HUES64 (cell line): ENCODE measurements at regions not wholly inside any gene's neighbourhood (a gene's known extent, or its start where the extent isn't known, plus 50 kb on each side); places are given as distances from the start of the nearest gene placed in this dataset.

Source experiments
- H3K27ac ChIP-seq: 2 replicates; pipeline ENCODE4 v1.7.0; 2013; ENCODE audit warnings: low read depth, low read length, inconsistent platforms
- H3K27me3 ChIP-seq: 2 replicates; pipeline ENCODE4 v1.6.1; 2013; ENCODE audit warnings: mild to moderate bottlenecking, low read length; ENCODE audit not compliant: insufficient read depth
- H3K36me3 ChIP-seq: 2 replicates; pipeline ENCODE4 v1.6.1; 2013; ENCODE audit warnings: mild to moderate bottlenecking, low read length; ENCODE audit not compliant: insufficient read depth
- H3K4me1 ChIP-seq: 2 replicates; pipeline ENCODE4 v1.6.1; 2013; ENCODE audit warnings: mild to moderate bottlenecking, low read length, moderate library complexity; ENCODE audit not compliant: insufficient read depth
- H3K4me3 ChIP-seq: 2 replicates; pipeline ENCODE4 v1.5.1; 2013; ENCODE audit warnings: mild to moderate bottlenecking, low read length, moderate library complexity
- H3K9ac ChIP-seq: 2 replicates; pipeline ENCODE4 v1.6.1; 2013; ENCODE audit warnings: mild to moderate bottlenecking, low read depth, low read length
- H3K9me3 ChIP-seq: 2 replicates; pipeline ENCODE4 v1.6.1; 2013; ENCODE audit warnings: low read depth, low read length; ENCODE audit not compliant: insufficient read depth
- WGBS: fragments of 150-250, 120-280 bp; methylation state at CpG from one replicate; pipeline ENCODE4 v1.1.7; 2013; ENCODE audit warnings: missing lambda C conversion rate; 5-methylcytosine and 5-hydroxymethylcytosine counted together

GRCh38 chr9:88766778-88767503 is 224.3 kb upstream of the S1PR3 start:
- no peaks in the 10 kb centered on the region for H3K36me3 ChIP-seq
- H3K27ac ChIP-seq: no peak overlapping the region
- H3K9ac ChIP-seq: no peak overlapping the region
- 89% methylated on average over 4 of the region's 4 CpGs for WGBS
- H3K4me3 ChIP-seq: no peak overlapping the region
- H3K9me3 ChIP-seq: no peaks in the 10 kb centered on the region
- no peaks in the 10 kb centered on the region for H3K27me3 ChIP-seq
- H3K4me1 ChIP-seq: no peaks in the 10 kb centered on the region

GRCh38 chr9:88767504-88767790 is 223.8 kb upstream of the S1PR3 start:
- H3K9ac ChIP-seq: no peak overlapping the region
- no peaks in the 10 kb centered on the region for H3K9me3 ChIP-seq

GRCh38 chr9:88772575-88772974 is 218.7 kb upstream of the S1PR3 start:
- Histone ChIP-seq H3K36me3 (no peaks in the 10 kb centered on the region), H3K9me3 (no peaks in the 10 kb centered on the region), H3K9ac (no peak overlapping the region), H3K27me3 (no peaks in the 10 kb centered on the region), H3K27ac (no peak overlapping the region), H3K4me3 (no peak overlapping the region), H3K4me1 (no peaks in the 10 kb centered on the region; the same call in 1 of the 2 replicates)
- 88% methylated on average over 3 of the region's 3 CpGs for WGBS

More at GRCh38 chr9:88767504-88767790, 223.8 kb upstream of the S1PR3 start:
- no peaks in the 10 kb centered on the region for H3K36me3 ChIP-seq
- no peak overlapping the region for H3K4me3 ChIP-seq
- no peak overlapping the region for H3K27ac ChIP-seq
- no peaks in the 10 kb centered on the region for H3K27me3 ChIP-seq
- no peaks in the 10 kb centered on the region for H3K4me1 ChIP-seq

- 96% methylated on average over 4 of the region's 5 CpGs for WGBS
- no peak overlapping the region for H3K9ac ChIP-seq
- H3K36me3 ChIP-seq: no peaks in the 10 kb centered on the region
- no peaks in the 10 kb centered on the region; the same call in 1 of the 2 replicates for H3K4me1 ChIP-seq
- H3K27me3 ChIP-seq: no peaks in the 10 kb centered on the region
- no peaks in the 10 kb centered on the region for H3K9me3 ChIP-seq
- H3K27ac ChIP-seq: no peak overlapping the region
- no peak overlapping the region for H3K4me3 ChIP-seq
These were observed 218.1 kb upstream of the S1PR3 start for GRCh38 chr9:88773126-88773525.

- Histone ChIP-seq H3K9me3 (no peaks in the 10 kb centered on the region), H3K36me3 (no peaks in the 10 kb centered on the region), H3K4me1 (no peaks in the 10 kb centered on the region; the same call in 1 of the 2 replicates), H3K4me3 (no peak overlapping the region), H3K27me3 (no peaks in the 10 kb centered on the region), H3K9ac (no peak overlapping the region), H3K27ac (no peak overlapping the region)
- WGBS: 91% methylated on average over 4 of the region's 4 CpGs
These were observed 217.5 kb upstream of the S1PR3 start for GRCh38 chr9:88773627-88774244.

GRCh38 chr9:88775037-88775471 is 216.2 kb upstream of the S1PR3 start:
- H3K4me1 ChIP-seq: no peaks in the 10 kb centered on the region; the same call in 1 of the 2 replicates
- H3K9ac ChIP-seq: no peak overlapping the region
- H3K9me3 ChIP-seq: no peaks in the 10 kb centered on the region
- H3K27me3 ChIP-seq: no peaks in the 10 kb centered on the region
- no peaks in the 10 kb centered on the region for H3K36me3 ChIP-seq
- 93% methylated on average over 1 of the region's 1 CpG for WGBS
- no peak overlapping the region for H3K27ac ChIP-seq
- H3K4me3 ChIP-seq: no peak overlapping the region

- Histone ChIP-seq H3K27me3 (no peaks in the 10 kb centered on the region), H3K9ac (no peak overlapping the region), H3K4me1 (peaks cover under 1% of the 10 kb centered on the region; the same call in 1 of the 2 replicates), H3K27ac (no peak overlapping the region), H3K4me3 (no peak overlapping the region), H3K36me3 (no peaks in the 10 kb centered on the region), H3K9me3 (no peaks in the 10 kb centered on the region)
- WGBS: 95% methylated on average over 5 of the region's 6 CpGs
These were observed 215.7 kb upstream of the S1PR3 start for GRCh38 chr9:88775559-88775958.

- no peak overlapping the region for H3K4me3 ChIP-seq
- H3K4me1 ChIP-seq: peaks cover 4% of the 10 kb centered on the region; the same call in 1 of the 2 replicates
- no peak overlapping the region for H3K9ac ChIP-seq
- WGBS: 93% methylated on average over 3 of the region's 3 CpGs
- no peaks in the 10 kb centered on the region for H3K27me3 ChIP-seq
- H3K27ac ChIP-seq: no peak overlapping the region
- no peaks in the 10 kb centered on the region for H3K9me3 ChIP-seq
- H3K36me3 ChIP-seq: no peaks in the 10 kb centered on the region
These were observed 215.3 kb upstream of the S1PR3 start for GRCh38 chr9:88775966-88776365.

- Histone ChIP-seq H3K27me3 (no peaks in the 10 kb centered on the region), H3K4me1 (peaks cover 6% of the 10 kb centered on the region; the same call in 1 of the 2 replicates), H3K4me3 (no peak overlapping the region), H3K9ac (no peak overlapping the region), H3K27ac (no peak overlapping the region), H3K36me3 (no peaks in the 10 kb centered on the region), H3K9me3 (no peaks in the 10 kb centered on the region)
- WGBS: 96% methylated on average over 7 of the region's 7 CpGs
These were observed 214.4 kb upstream of the S1PR3 start for GRCh38 chr9:88776717-88777497.

GRCh38 chr9:88777498-88778312 is 213.6 kb upstream of the S1PR3 start:
- Histone ChIP-seq H3K9ac (no peak overlapping the region), H3K36me3 (no peaks in the 10 kb centered on the region), H3K9me3 (no peaks in the 10 kb centered on the region), H3K27me3 (no peaks in the 10 kb centered on the region), H3K4me1 (peaks cover 8% of the 10 kb centered on the region; the same call in 1 of the 2 replicates), H3K27ac (no peak overlapping the region), H3K4me3 (no peak overlapping the region)
- WGBS: 88% methylated on average over 12 of the region's 12 CpGs
